SK-N-SH (cell line): ENCODE measurements at regions not wholly inside any gene's neighbourhood (a gene's known extent, or its start where the extent isn't known, plus 50 kb on each side); places are given as distances from the start of the nearest gene placed in this dataset.

Source experiments
- CTCF ChIA-PET: fragments of 300-600, 350-600 bp; formaldehyde crosslinking; extraction: SDS; loops from one replicate; lab custom pipeline; 2021; lab: Yijun Ruan, JAX
- POLR2A ChIA-PET: fragments of 350-600 bp; sonication (Branson Sonifier 250); formaldehyde crosslinking; extraction: SDS; loops from one replicate; lab custom pipeline; 2020; ENCODE audit warnings: antibody characterized with exemption, inconsistent platforms; lab: Yijun Ruan, JAX
- DNase-seq: peaks from one replicate; pipeline ENCODE4 v3.0.0; 2012
- H2AFZ ChIP-seq: fragments of 200-600 bp; sonication (generic); 2 replicates; pipeline ENCODE4 v1.8.1; 2016; ENCODE audit warnings: antibody characterized with exemption, mild to moderate bottlenecking, low read depth
- H3F3A ChIP-seq: fragments of 200-600 bp; sonication (generic); replicated peaks from 2 replicates; pipeline ENCODE3; 2016; ENCODE audit warnings: antibody characterized with exemption, mild to moderate bottlenecking; ENCODE audit not compliant: insufficient read depth
- H3K27ac ChIP-seq, 2 experiments: fragments of 200-500 bp in 1 of 2; fragments of 200-600 bp in 1 of 2; sonication (Bioruptor generic) in 1 of 2; sonication (generic), shearing (Covaris generic) in 1 of 2; 2 replicates each; pipeline versions ENCODE4 v1.5.1 to v1.6.1; 2014 to 2016; ENCODE audit warnings: low read depth in 2 of 2, inconsistent platforms in 1 of 2, low read length in 1 of 2, mild to moderate bottlenecking in 1 of 2, mixed read lengths in 1 of 2
- H3K27me3 ChIP-seq: fragments of 200-600 bp; sonication (generic), shearing (Covaris generic); 2 replicates; pipeline ENCODE4 v1.6.1; 2016; ENCODE audit warnings: mixed run types; ENCODE audit not compliant: insufficient read depth
- H3K36me3 ChIP-seq, 2 experiments: fragments of 200-500 bp in 1 of 2; fragments of 200-600 bp in 1 of 2; sonication (Bioruptor generic) in 1 of 2; sonication (generic) in 1 of 2; replicated peaks in 1 of 2; 2 replicates each; pipeline versions ENCODE3 to v1.5.1; 2014 to 2016; ENCODE audit warnings: low read length in 1 of 2, mild to moderate bottlenecking in 1 of 2; ENCODE audit not compliant: insufficient read depth in 2 of 2, control insufficient read depth in 1 of 2
- H3K4me1 ChIP-seq, 2 experiments: fragments of 200-500 bp in 1 of 2; fragments of 200-600 bp in 1 of 2; sonication (Bioruptor generic) in 1 of 2; sonication (generic), shearing (Covaris generic) in 1 of 2; 2 replicates each; pipeline versions ENCODE4 v1.5.1 to v1.6.1; 2014 to 2016; ENCODE audit warnings: low read depth in 1 of 2, low read length in 1 of 2, mixed run types in 1 of 2; ENCODE audit not compliant: insufficient read depth in 2 of 2, control insufficient read depth in 1 of 2
- H3K4me2 ChIP-seq: fragments of 200-600 bp; sonication (generic), shearing (Covaris generic); 2 replicates; pipeline ENCODE4 v1.6.1; 2017; ENCODE audit warnings: mixed run types
- H3K4me3 ChIP-seq, 2 experiments: fragments of 200-500 bp in 1 of 2; fragments of 200-600 bp in 1 of 2; sonication (Bioruptor generic) in 1 of 2; sonication (generic), shearing (Covaris generic) in 1 of 2; 2 replicates each; pipeline versions ENCODE4 v1.5.1 to v1.8.1; 2014 to 2016; ENCODE audit warnings: low read depth in 2 of 2, inconsistent platforms in 1 of 2, low read length in 1 of 2, mild to moderate bottlenecking in 1 of 2, mixed read lengths in 1 of 2, moderate library complexity in 1 of 2
- H3K79me2 ChIP-seq: fragments of 200-600 bp; sonication (generic); 2 replicates; pipeline ENCODE4 v1.8.1; 2017; ENCODE audit warnings: mild to moderate bottlenecking; ENCODE audit not compliant: insufficient read depth
- H3K9ac ChIP-seq: fragments of 200-600 bp; sonication (generic); 2 replicates; pipeline ENCODE4 v1.6.1; 2017; ENCODE audit warnings: mixed run types
- H3K9me2 ChIP-seq: fragments of 200-600 bp; sonication (generic); 2 replicates; pipeline ENCODE4 v1.6.1; 2017; ENCODE audit warnings: mixed run types
- H3K9me3 ChIP-seq: fragments of 200-600 bp; sonication (generic); 2 replicates; pipeline ENCODE4 v1.6.1; 2017; ENCODE audit warnings: mixed run types, mild to moderate bottlenecking, moderate library complexity
- H4K20me1 ChIP-seq: fragments of 200-600 bp; sonication (generic); 2 replicates; pipeline ENCODE4 v1.6.1; 2017; ENCODE audit warnings: mild to moderate bottlenecking, mixed run types; ENCODE audit not compliant: insufficient read depth
- CHD2 ChIP-seq: fragments of 150-350 bp; IDR thresholded peaks from 2 replicates; pipeline ENCODE4 v1.6.1; 2018; ENCODE audit warnings: low read length; ENCODE audit not compliant: partially characterized antibody
- ELF1 ChIP-seq: IDR thresholded peaks from 2 replicates; pipeline ENCODE4 v1.4.0; 2012
- FOXM1 ChIP-seq: IDR thresholded peaks from 2 replicates; pipeline ENCODE4 v1.4.0; 2012; ENCODE audit warnings: low read depth, mild to moderate bottlenecking
- GABPA ChIP-seq: IDR thresholded peaks from 2 replicates; pipeline ENCODE4 v1.4.0; 2012; ENCODE audit warnings: low read depth, mild to moderate bottlenecking
- MXI1 ChIP-seq: IDR thresholded peaks from 2 replicates; pipeline ENCODE4 v1.6.1; 2012; ENCODE audit warnings: mild to moderate bottlenecking, low read depth, low read length, improper control_type of control experiment
- NFIC ChIP-seq: IDR thresholded peaks from 2 replicates; pipeline ENCODE4 v1.4.0; 2012; ENCODE audit warnings: borderline replicate concordance
- RFX5 ChIP-seq: IDR thresholded peaks from 2 replicates; pipeline ENCODE4 v1.6.1; 2012; ENCODE audit warnings: mild to moderate bottlenecking, improper control_type of control experiment, low read length
- RXRA ChIP-seq: IDR thresholded peaks from 2 replicates; pipeline ENCODE4 v1.4.0; 2012; ENCODE audit warnings: low read depth, mild to moderate bottlenecking, borderline replicate concordance
- SIN3A ChIP-seq: IDR thresholded peaks from 2 replicates; pipeline ENCODE4 v1.6.1; 2012; ENCODE audit warnings: low read depth, mild to moderate bottlenecking, low read length, moderate library complexity, borderline replicate concordance
- SMC3 ChIP-seq: IDR thresholded peaks from 2 replicates; pipeline ENCODE4 v1.6.1; 2012; ENCODE audit warnings: low read depth, low read length, improper control_type of control experiment
- TAF1 ChIP-seq: IDR thresholded peaks from 2 replicates; pipeline ENCODE4 v1.6.1; 2012; ENCODE audit warnings: low read depth, mild to moderate bottlenecking, low read length, moderate library complexity, borderline replicate concordance
- TCF12 ChIP-seq: IDR thresholded peaks from 2 replicates; pipeline ENCODE4 v1.4.0; 2012
- TEAD4 ChIP-seq: IDR thresholded peaks from 2 replicates; pipeline ENCODE4 v1.4.0; 2012; ENCODE audit warnings: mild to moderate bottlenecking, borderline replicate concordance; ENCODE audit not compliant: insufficient read depth
- YY1 ChIP-seq: IDR thresholded peaks from 2 replicates; pipeline ENCODE4 v1.4.0; 2012; ENCODE audit warnings: low read depth, mild to moderate bottlenecking
- WGBS: methylation state at CpG from one replicate; pipeline ENCODE4 v1.1.6; 2017; ENCODE audit warnings: low lambda C conversion rate; 5-methylcytosine and 5-hydroxymethylcytosine counted together
- TF ChIP-seq, protein P1 (sequence below): fragments of 200-600 bp; sonication (generic); IDR thresholded peaks from 2 replicates; pipeline ENCODE4 v1.6.1; 2017; ENCODE audit warnings: antibody characterized with exemption, mild to moderate bottlenecking, moderate library complexity
- TF ChIP-seq, protein P2 (sequence below): IDR thresholded peaks from 2 replicates; pipeline ENCODE4 v1.4.0; 2012; ENCODE audit warnings: low read depth
- TF ChIP-seq, protein P3 (sequence below): IDR thresholded peaks from 2 replicates; pipeline ENCODE4 v1.4.0; 2012; ENCODE audit warnings: low read depth, borderline replicate concordance
- TF ChIP-seq, protein P4 (sequence below): IDR thresholded peaks from 2 replicates; pipeline ENCODE4 v1.6.1; 2012; ENCODE audit warnings: mild to moderate bottlenecking, low read depth, low read length, moderate library complexity
- TF ChIP-seq, protein P5 (sequence below): fragments of 150-350 bp; IDR thresholded peaks from 2 replicates; pipeline ENCODE4 v1.6.1; 2017; ENCODE audit warnings: antibody characterized with exemption, low read length, low read depth, borderline replicate concordance
- TF ChIP-seq, protein P6 (sequence below): fragments of 150-350 bp; IDR thresholded peaks from 2 replicates; pipeline ENCODE4 v1.6.1; 2016; ENCODE audit warnings: mild to moderate bottlenecking, low read depth, low read length

DNA sequence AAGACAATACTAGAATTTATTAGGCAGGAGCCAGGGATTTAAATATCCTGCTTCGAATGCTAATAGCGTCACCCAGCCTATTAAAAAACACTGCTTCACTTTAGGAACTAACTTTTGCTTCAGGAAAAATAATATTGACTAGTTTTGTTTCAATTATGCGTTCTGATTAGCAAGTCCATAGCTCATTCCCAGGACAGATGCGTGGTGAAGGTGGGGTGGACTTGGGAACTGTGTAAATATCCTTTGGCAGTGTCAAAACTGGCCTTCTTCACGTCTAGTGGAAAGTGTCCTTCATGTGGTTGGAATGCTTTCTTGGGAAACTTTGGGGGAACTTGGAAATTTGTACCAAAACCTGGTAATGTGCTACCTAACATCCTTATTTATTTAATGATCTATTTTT is 474.8 kb upstream of the NOVA1 start (continued):
- TF ChIP-seq CHD2 (no peak), NFIC (no peak), RXRA (no peak)

DNA sequence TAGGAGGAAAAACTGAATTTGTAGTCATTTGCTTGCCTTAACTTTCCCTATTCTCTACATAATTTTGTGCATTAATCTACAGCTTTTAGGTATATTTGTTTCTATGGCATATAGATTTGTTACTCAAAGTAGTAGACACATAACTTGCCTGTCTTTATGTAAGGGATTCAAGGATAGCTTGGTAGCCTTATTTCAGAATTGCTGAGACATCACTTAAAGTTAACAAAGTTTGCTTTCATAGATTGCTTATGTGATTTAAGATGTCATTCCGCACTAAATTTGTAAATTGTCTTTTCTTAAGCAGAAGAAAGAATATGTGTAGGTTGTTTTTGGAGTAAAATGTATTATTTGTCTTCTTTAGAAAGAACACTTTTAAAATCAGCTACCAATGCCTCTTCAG is 477.7 kb upstream of the NOVA1 start:
- H3K36me3 ChIP-seq = no peaks in the 10 kb centered on the region
- no peaks in the 10 kb centered on the region for H3K79me2 ChIP-seq
- no peak for TF ChIP-seq TCF12
- TF ChIP-seq, protein P1, sequence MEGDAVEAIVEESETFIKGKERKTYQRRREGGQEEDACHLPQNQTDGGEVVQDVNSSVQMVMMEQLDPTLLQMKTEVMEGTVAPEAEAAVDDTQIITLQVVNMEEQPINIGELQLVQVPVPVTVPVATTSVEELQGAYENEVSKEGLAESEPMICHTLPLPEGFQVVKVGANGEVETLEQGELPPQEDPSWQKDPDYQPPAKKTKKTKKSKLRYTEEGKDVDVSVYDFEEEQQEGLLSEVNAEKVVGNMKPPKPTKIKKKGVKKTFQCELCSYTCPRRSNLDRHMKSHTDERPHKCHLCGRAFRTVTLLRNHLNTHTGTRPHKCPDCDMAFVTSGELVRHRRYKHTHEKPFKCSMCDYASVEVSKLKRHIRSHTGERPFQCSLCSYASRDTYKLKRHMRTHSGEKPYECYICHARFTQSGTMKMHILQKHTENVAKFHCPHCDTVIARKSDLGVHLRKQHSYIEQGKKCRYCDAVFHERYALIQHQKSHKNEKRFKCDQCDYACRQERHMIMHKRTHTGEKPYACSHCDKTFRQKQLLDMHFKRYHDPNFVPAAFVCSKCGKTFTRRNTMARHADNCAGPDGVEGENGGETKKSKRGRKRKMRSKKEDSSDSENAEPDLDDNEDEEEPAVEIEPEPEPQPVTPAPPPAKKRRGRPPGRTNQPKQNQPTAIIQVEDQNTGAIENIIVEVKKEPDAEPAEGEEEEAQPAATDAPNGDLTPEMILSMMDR = no peak
- TF ChIP-seq, protein P2, sequence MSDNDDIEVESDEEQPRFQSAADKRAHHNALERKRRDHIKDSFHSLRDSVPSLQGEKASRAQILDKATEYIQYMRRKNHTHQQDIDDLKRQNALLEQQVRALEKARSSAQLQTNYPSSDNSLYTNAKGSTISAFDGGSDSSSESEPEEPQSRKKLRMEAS = no peak
- no peak for TF ChIP-seq ELF1
- TF ChIP-seq NFIC = no peak
- TF ChIP-seq, protein P3, sequence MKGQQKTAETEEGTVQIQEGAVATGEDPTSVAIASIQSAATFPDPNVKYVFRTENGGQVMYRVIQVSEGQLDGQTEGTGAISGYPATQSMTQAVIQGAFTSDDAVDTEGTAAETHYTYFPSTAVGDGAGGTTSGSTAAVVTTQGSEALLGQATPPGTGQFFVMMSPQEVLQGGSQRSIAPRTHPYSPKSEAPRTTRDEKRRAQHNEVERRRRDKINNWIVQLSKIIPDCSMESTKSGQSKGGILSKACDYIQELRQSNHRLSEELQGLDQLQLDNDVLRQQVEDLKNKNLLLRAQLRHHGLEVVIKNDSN = no peak
- TF ChIP-seq TAF1 = no peak
- TF ChIP-seq RXRA = no peak
- TF ChIP-seq YY1 = no peak
- TF ChIP-seq TEAD4 = no peak
- no peak for TF ChIP-seq SMC3
- TF ChIP-seq, protein P4, sequence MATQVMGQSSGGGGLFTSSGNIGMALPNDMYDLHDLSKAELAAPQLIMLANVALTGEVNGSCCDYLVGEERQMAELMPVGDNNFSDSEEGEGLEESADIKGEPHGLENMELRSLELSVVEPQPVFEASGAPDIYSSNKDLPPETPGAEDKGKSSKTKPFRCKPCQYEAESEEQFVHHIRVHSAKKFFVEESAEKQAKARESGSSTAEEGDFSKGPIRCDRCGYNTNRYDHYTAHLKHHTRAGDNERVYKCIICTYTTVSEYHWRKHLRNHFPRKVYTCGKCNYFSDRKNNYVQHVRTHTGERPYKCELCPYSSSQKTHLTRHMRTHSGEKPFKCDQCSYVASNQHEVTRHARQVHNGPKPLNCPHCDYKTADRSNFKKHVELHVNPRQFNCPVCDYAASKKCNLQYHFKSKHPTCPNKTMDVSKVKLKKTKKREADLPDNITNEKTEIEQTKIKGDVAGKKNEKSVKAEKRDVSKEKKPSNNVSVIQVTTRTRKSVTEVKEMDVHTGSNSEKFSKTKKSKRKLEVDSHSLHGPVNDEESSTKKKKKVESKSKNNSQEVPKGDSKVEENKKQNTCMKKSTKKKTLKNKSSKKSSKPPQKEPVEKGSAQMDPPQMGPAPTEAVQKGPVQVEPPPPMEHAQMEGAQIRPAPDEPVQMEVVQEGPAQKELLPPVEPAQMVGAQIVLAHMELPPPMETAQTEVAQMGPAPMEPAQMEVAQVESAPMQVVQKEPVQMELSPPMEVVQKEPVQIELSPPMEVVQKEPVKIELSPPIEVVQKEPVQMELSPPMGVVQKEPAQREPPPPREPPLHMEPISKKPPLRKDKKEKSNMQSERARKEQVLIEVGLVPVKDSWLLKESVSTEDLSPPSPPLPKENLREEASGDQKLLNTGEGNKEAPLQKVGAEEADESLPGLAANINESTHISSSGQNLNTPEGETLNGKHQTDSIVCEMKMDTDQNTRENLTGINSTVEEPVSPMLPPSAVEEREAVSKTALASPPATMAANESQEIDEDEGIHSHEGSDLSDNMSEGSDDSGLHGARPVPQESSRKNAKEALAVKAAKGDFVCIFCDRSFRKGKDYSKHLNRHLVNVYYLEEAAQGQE = no peak
- no peak for TF ChIP-seq RFX5
- TF ChIP-seq, protein P5, sequence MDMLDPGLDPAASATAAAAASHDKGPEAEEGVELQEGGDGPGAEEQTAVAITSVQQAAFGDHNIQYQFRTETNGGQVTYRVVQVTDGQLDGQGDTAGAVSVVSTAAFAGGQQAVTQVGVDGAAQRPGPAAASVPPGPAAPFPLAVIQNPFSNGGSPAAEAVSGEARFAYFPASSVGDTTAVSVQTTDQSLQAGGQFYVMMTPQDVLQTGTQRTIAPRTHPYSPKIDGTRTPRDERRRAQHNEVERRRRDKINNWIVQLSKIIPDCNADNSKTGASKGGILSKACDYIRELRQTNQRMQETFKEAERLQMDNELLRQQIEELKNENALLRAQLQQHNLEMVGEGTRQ = no peak
- TF ChIP-seq MXI1 = no peak
- no peak for TF ChIP-seq GABPA
- TF ChIP-seq, protein P6, sequence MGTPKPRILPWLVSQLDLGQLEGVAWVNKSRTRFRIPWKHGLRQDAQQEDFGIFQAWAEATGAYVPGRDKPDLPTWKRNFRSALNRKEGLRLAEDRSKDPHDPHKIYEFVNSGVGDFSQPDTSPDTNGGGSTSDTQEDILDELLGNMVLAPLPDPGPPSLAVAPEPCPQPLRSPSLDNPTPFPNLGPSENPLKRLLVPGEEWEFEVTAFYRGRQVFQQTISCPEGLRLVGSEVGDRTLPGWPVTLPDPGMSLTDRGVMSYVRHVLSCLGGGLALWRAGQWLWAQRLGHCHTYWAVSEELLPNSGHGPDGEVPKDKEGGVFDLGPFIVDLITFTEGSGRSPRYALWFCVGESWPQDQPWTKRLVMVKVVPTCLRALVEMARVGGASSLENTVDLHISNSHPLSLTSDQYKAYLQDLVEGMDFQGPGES = no peak
- TF ChIP-seq FOXM1 = no peak
- no peak for TF ChIP-seq SIN3A
- H3K9me2 ChIP-seq = no peaks in the 10 kb centered on the region
- WGBS = 26% methylated on average over 1 of the region's 1 CpG
- ChIA-PET POLR2A (no interaction called here), CTCF (interaction anchor here (1.2 kb wide), 1 partner anchor 12 kb away, joined by 3 read pairs; no protein-coding TSS in a partner anchor)
- no peaks in the 10 kb centered on the region for H3K27me3 ChIP-seq
- no peaks in the 10 kb centered on the region for H3K4me1 ChIP-seq
- H3K4me3 ChIP-seq = no peak overlapping the region
- H3K9me3 ChIP-seq = no peaks in the 10 kb centered on the region
- H3K27ac ChIP-seq = no peak overlapping the region
- DNase-seq = no peak
- no peak overlapping the region for H2AFZ ChIP-seq
- no peak overlapping the region for H3K9ac ChIP-seq
- no peaks in the 10 kb centered on the region for H4K20me1 ChIP-seq
- no peak overlapping the region for H3K4me2 ChIP-seq
- no peaks in the 10 kb centered on the region for H3F3A ChIP-seq
